HG03575 (cell line): ENCODE measurements at regions not wholly inside any gene's neighbourhood (a gene's known extent, or its start where the extent isn't known, plus 50 kb on each side); places are given as distances from the start of the nearest gene placed in this dataset.
"Not testable (repeated sequence)": the region's sequence is repeated elsewhere in the genome, so short reads cannot be mapped to it uniquely, and the experiment has no call there.

ENCODE experiments used
- ATAC-seq: cut with Tn5 transposase; IDR thresholded peaks from one replicate; pipeline ENCODE4 v1.9.1; 2021; ENCODE audit not compliant: unreplicated experiment, insufficient number of reproducible peaks, low FRiP score; ENCODE audit errors: extremely low read depth

DNA sequence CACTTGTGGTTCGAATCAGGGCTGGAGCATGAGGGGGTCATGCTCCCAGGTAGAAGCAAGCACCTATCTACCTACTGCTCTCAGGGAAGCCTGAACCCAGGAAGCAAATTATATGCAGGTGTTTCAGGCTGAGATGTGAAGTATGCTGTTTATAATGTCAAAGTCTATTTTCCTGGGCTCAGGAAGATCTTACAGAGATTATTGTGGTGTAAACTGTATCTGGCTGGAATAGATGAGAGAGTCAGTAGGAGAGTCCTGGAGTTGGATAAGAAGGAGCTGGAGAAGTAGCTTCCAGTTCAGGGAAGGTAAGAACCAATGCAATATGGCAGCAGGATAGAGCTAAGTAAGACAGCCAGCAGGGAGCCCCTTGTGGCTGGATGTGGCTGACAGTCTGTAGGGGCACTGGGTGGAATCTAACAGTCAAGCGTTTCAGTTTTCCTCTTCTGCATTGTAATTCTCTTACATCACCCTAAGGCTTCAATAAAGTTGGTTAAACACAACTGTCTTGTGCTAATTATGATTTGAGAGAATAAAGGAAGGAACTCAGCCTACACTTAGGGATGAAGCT is 105.9 kb upstream of the EEPD1 start:
- no peak for ATAC-seq

DNA sequence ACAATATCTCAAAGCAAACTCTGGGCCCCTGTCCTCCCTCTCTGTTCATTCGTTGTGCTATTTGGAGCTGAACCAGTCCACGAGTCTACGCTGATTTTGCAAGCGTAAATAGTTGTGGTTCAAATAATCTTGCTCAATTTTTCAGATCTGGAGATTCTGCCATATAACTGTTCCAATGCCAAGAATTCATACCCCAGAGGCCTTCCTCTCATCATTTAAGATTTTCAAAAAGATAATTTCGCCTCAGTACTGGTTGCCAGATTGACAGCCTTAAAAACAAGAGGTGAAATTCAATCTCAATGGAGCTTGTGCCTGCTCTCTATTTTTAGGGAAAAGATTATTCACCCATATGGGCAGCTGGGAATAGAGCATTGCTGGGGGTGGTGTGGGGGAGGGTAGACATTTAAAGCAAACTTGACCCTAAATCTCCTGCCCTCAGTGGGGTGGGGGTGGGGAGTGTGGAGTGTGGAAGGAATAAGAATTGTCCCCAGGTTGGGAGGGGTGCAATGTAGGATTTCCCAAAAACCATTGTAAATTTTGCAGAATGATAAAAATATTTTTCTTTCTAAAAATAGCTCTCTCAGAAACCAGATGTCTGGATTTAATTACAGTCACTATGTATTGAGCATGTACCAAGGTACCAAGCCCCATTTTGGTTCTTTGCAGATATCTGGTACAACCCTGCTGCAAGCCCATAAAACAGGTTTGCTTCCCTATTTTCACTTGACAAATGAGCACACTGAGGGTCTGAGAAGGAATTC is 104.7 kb upstream of the EEPD1 start:
- no peak for ATAC-seq

DNA sequence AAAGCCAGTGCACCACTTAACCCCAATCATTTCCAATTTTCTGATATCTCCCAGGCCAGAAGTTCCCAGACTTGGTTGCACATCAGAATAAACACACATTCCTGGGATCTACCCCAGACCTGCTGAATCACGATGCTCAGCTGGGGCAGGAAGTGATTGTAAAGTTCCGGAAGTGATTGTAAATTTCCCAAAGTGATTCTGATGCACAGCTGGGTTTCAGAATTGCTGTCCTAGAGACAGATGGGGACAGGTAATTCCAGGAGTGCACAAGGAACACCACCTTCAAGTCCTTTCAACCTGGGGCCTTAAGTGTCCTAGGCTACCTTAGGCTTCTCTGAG is 104.2 kb upstream of the EEPD1 start:
- no peak for ATAC-seq

DNA sequence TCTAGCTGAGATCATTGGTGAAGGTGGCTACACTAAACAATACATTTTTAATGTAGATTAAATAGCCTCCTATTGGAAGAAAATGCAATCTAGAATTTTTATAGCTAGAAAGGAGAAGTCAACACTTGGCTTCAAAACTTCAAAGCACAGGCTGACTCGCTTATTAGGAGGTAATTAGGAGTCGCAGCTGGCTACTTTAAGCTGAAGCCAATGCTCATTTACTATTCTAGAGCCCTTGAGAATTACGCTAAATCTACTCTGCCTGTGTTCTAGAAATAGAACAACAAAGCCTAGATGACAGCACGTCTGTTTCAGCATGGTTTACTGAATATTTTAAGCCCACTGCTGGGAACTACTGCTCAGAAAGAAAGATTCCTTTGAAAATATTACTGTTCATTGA is 101.6 kb upstream of the EEPD1 start:
- no peak for ATAC-seq

DNA sequence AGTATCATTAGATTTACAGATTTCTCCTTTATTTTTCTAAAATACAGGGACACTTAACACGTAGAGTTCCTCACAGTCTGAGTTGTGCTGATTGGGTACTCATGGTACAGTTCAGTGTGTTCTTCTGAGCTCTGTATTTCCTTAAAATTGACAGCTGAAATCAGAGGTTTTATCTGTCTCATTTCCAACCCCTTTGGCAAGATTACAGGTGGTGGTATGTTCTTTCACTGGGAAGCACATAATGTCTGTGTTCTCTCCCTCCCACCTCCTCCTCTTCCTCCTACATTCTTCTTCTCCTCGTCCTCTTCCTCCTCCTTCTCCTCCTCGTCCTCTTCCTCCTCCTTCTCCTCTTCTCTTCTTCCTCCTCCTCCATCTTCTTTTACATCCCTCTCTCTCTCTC is 99.5 kb upstream of the EEPD1 start:
- ATAC-seq = no peak

DNA sequence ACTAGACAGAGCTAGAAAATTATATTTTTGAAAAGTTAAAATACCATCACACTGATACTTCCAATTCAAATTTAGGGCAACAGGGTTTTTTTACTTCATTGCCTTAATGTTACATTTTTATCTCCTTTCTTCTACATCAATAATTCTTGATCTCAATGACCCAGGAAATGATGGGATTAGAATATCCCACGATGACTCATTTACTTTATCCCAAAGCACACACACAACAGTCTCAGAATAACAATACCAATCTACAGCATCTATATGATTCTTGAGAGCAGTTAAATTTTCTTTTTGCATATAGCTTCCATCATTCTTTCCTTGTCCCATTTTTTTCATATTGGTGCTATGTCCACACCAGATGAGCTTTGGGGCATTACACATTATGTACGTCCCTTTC is 98.4 kb upstream of the EEPD1 start:
- no peak for ATAC-seq

DNA sequence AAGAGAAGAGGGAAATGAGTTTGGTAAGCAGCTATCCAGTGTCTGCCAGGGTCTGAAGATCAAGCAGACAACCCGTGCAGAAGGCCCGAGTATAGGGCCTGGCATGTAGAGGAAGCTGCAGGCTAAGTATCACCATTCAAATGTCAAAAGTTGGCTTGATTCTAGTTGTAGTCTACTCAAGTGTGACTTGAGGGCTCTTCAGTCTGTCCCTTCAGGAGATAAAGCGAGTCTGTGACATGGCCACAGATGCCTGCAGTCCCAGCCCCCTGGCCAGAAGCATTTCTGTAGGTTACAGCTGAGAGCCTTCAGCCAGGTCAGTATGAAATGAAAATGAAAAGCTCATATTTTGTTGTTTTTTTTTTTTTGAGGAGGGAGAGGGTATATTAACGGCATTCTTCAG is 97.8 kb upstream of the EEPD1 start:
- ATAC-seq = no peak

DNA sequence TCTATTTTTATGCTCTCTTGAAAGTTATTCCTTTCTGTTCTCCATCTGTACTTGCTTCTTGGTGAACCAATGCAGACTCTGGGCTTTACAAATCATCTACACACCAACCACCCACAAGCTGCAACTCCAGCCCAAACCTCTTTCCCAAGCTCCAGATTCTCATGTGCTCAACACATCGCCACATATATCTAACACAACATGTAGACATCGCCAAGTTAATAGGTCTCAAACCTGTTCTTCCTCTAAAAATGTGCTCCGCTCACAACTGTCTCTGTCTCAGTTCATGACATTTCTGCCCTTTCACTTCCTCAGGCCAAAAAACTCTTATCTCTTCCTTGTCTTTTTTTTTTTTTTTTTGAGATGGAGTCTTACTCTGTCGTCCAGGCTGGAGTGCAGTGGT is 95.7 kb upstream of the EEPD1 start:
- no peak for ATAC-seq

DNA sequence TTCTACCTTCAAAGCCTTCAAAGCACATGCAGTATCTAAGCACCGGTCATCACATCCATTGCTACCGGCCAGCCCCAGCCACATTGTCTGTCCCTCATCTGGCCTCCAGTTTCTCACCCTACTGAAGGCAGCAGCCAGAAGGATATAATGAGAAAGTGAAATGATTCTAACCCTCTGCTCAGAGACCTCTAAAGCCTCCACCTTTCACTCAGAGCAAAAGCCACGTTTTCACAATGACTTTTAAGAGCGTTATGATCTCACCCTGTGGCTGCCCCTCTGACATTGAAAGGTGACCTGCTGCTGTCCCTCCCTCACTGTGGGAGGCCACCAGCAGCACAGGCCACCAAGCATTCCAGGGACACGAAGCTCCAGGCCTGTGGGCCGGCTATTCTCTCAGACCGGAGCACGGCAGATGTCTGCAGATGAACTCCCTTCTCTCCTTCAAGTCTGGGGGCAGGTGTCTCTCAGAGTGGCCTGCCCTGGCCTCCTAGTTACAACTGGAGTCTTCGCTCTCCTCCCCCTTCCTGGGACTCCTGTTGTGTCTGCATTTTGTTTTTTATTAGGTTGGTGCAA is 94.9 kb upstream of the EEPD1 start:
- ATAC-seq = no peak

DNA sequence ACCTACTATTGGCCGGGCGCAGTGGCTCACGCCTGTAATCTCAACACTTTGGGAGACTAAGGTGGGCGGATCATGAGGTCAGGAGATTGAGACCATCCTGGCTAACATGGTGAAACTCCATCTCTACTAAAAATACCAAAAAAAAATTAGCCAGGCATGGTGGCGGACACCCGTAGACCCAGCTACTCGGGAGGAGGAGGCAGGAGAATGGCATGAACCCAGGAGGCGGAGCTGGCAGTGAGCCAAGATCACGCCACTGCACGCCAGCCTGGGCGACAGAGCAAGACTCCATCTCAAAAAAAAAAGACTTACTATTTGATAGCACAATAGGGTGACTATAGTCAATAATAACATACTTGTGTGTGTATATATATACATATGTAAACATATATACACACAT is 92.7 kb upstream of the EEPD1 start:
- not testable (repeated sequence) for ATAC-seq

DNA sequence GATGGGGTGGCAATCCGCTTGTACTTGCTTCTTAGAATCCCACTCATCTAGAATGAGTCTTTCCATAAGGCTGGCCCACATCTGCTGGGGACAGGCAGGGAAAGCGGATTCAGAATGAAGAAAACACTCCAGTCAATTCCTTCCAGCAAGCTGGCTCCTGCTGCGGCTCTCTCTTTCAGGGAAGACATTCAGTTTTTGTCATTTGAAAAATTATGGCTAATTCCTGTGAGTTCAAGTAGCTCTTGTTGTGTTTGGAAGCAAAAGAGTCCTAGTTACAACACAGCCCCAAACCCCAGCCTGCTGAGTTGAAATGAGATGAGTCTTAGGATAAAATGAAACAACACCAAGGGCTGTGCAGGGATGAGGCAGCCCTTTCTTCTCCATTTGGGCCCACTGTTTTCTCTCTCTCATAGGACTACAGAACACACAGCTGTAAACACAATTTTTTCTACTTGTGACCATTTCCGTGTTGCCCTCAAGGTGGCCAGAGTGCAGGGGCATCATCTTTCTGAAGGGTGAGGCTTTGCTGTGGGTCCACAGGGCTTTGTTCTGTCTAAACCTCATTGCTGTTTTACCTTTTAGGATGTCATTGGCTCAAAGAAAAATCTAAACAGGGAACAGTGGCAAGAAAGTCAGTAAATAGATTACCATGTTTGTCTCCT is 90.8 kb upstream of the EEPD1 start:
- no peak for ATAC-seq

DNA sequence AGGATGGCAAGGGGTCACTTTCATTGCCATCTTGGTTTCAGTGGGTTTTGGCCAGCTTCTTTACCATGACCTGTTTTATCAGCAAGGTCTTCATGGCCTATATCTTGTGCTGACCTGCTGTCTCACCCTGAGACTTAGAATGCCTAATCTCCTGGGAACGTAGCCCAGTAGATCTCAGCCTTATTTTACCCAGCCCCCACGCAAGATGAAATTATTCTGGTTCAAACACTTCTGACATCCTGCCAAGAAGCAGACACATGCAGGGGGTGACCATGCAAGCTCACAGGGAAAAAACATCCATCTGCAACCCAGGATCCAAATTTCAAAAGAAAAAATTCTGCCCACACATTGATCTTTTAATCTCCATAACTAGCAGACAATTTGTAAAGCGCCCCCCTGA is 88.4 kb upstream of the EEPD1 start:
- ATAC-seq = no peak

DNA sequence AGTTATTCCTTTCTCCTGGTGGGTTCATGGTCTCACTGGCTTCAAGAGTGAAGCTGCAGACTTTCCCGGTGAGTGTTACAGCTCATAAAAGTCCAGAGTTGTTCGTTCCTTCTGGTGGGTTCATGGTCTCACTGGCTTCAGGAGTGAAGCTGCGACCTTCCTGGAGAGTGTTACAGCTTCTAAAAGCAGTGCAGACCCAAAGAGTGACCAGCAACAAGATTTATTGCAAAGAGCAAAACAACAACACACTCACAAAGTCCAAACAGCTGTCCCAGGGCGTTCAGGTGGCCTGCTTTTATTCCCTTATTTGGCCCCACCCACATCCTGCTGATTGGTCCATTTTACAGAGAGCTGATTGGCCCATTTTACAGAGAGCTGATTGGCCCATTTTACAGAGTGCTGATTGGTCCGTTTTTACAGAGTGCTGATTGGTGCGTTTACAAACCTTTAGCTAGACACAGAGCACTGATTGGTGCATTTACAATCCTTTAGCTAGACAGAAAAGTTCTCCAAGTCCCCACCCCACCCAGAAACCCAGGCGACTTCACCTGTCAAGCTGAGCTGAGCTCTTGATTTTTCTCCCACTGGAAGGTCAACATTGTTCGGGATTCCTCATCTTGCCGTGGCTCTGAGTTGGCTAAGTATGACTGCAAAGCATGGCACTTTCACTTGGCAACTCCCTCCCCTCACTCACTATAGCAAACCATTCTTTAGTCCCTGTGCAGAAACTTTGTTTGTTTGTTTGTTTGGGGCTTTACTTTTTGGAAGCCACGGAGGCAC is 87.3 kb upstream of the EEPD1 start:
- not testable (repeated sequence) for ATAC-seq

DNA sequence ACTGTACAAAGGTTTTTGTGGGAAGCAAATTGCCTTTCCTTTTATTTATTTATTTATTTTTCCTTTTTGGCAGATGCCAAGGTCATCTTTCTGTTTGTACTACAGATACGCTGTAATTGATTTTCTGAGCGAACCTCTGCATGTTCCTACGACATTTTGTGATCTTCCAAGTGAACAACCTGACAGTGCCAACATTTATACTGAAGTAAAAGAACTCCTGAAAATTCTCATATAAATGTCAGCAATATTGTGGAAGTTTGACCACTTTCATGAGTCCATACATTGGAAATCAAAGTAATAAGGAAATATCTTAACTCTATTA is 86.8 kb upstream of the EEPD1 start:
- no peak for ATAC-seq

DNA sequence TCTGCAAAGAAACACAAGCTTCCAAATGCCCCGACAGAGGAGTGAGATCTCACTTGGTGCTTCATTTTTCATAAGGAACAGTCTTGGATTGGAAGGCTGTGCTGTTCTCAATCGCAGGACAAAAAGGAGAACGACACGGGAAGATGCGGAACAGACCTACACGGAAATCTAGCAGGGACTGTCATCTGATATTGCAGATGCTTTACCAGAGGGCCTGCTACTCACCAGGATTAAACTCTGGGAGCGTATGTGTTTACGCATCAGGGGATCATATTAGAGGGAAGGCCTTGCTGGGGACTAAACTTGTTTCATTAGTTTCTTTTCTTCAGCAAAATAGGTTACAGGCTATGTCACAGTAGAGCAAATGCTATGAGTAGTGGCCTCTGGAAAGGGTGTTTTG is 82.8 kb upstream of the EEPD1 start:
- no peak for ATAC-seq

DNA sequence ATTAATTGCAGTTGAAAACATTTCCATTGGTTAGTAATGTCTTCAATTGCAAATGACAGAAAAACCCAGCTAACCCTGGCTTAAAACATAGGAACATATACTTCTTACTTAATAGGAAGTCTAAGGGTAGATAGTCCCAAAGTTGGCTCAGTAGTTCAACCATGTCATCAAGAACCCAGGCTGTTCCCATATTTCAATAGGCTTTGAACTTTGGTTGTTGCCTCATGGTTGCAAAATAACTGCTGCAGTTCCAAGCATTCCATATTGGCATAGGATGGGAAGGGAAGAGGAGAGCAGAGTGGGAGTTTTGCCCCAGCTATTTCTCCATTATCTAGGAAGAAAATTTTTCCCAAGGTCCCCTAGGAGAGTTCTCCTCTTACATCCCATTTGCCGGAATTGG is 81.4 kb upstream of the EEPD1 start:
- ATAC-seq = no peak

DNA sequence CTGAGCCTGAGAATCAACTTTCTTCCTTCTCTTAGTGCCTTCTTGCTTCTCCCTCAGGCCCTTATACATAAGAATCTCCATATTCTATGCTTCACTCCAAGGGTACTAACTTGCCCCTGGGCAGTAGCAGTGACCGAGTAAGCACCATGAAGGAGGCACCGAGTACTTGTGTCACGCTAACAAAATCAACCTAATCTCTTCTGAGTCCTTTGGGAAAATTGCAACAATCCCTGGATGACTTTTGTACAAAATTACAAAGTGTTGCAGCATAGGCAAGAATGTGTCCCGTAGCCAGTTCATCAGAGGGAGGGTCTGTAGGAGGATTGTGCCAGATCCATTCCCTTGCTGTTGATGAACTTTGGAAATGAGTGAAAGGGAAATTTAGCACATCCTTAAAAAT is 80.4 kb upstream of the EEPD1 start:
- no peak for ATAC-seq

DNA sequence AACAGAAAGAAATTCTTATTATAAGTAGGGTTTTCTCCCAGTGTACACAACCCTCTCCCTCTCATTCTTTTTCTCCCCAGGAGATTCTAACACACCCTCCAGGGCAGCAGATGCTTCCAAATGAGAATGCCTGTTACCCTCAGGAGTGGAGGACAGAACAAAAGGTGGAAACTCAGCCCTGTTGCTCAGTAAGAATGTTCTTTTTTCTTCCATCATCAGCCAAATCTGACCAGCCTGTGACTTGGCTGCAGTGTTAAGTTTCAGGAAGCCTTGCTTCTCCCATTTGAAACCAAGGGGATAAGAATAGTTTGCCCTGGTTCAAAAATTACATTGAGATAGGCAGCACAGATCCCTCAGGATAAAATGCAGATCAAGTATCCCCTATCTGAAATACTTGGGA is 77.5 kb upstream of the EEPD1 start:
- ATAC-seq = no peak

DNA sequence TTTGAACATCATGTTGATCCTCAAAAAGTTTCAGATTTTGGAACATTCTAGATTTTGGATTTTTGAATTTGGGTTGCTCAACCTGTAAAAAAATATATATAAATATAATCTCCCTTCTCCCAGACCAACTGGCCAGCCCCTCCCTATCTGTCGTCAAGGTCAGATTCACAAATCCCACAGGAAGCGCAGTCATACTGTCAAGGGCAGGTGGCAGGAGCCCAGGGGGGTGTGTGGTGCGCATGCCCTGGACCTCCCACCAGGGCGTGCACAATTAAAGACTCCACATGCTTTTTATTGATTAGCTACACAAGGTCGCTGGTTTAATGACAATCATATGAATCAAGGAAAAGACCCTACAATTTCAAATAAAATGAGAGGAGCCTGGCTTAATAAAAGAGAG is 77.0 kb upstream of the EEPD1 start:
- no peak for ATAC-seq

DNA sequence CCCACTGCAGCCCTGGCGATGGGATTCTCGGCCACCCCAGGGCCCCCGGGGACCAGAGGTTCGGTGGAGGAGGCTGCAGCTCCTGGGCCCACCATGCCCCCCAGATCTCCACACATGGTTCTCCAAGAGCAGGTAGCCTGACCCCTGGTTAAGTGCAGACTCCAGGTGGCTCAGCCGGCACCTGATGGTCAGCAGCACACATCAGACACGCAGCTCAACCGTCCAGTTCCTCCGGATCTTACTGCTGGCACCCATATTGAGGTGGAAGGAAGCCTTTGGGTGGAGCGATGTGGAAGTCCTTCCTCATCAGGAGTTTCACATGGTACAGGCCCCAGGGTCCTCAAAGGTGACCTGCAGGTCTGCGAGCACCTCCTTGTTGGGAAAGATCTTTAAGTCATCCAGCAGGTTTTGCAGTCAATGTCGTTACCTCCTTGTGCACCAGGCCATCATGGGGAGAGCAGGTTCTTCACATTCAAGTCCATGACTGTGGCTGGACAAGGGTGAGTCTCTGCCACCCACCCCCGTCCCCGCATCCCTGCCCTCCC is 74.2 kb upstream of the EEPD1 start:
- no peak for ATAC-seq
